IMR-90 (cell line): ENCODE measurements at regions not wholly inside any gene's neighbourhood (a gene's known extent, or its start where the extent isn't known, plus 50 kb on each side); places are given as distances from the start of the nearest gene placed in this dataset.

Source experiments
- ATAC-seq: fragments of 200-7000 bp; cut with Tn5 transposase; 2 replicates; pipeline ENCODE4 v1.9.1; 2020; ENCODE audit warnings: low read depth, mild to moderate bottlenecking, moderate library complexity
- BruUV-seq: library from RNA; stranded (reverse); fragments of 400-500 nt; replicated peaks from 2 replicates; lab custom pipeline; 2021; lab: Mats Ljungman, UMichigan
- CTCF ChIA-PET: fragments of 300-600 bp; formaldehyde crosslinking; extraction: SDS; loops from one replicate; lab custom pipeline; 2021; ENCODE audit warnings: antibody characterized with exemption; lab: Yijun Ruan, JAX
- POLR2A ChIA-PET: fragments of 300-600 bp; sonication (Branson Sonifier 250); formaldehyde crosslinking; loops from one replicate; lab custom pipeline; 2022; ENCODE audit warnings: antibody characterized with exemption; ENCODE audit not compliant: unreplicated experiment; lab: Charles Lee
- DNase-seq: peaks from one replicate; pipeline ENCODE4 v3.0.0; 2013
- H2AFZ ChIP-seq: replicated peaks from 2 replicates; pipeline ENCODE3; 2013; ENCODE audit warnings: low read length, mild to moderate bottlenecking; ENCODE audit not compliant: poor library complexity
- H2AK5ac ChIP-seq: 2 replicates; pipeline ENCODE4 v1.6.1; 2013; ENCODE audit warnings: low read depth, low read length, inconsistent platforms
- H2AK9ac ChIP-seq: replicated peaks from 2 replicates; pipeline ENCODE3; 2013; ENCODE audit warnings: mild to moderate bottlenecking, low read depth, low read length, moderate library complexity; ENCODE audit not compliant: poor library complexity
- H2BK120ac ChIP-seq: 2 replicates; pipeline ENCODE4 v1.6.1; 2013; ENCODE audit warnings: low read depth, low read length, inconsistent platforms
- H2BK15ac ChIP-seq: 3 replicates; pipeline ENCODE4 v1.6.1; 2013; ENCODE audit warnings: low read depth, low read length, inconsistent platforms
- H2BK20ac ChIP-seq: 2 replicates; pipeline ENCODE4 v1.6.1; 2013; ENCODE audit warnings: low read depth, mild to moderate bottlenecking, inconsistent platforms, low read length, moderate library complexity
- H2BK5ac ChIP-seq: 2 replicates; pipeline ENCODE4 v1.6.1; 2013; ENCODE audit warnings: mild to moderate bottlenecking, low read depth, low read length, inconsistent platforms; ENCODE audit not compliant: poor library complexity, severe bottlenecking
- H3K14ac ChIP-seq: replicated peaks from 2 replicates; pipeline ENCODE4 v1.6.1; 2013; ENCODE audit warnings: low read depth, low read length, inconsistent platforms
- H3K18ac ChIP-seq: 2 replicates; pipeline ENCODE4 v1.6.1; 2013; ENCODE audit warnings: low read depth, low read length, control low read depth
- H3K23ac ChIP-seq: 2 replicates; pipeline ENCODE4 v1.6.1; 2013; ENCODE audit warnings: low read depth, low read length, inconsistent platforms
- H3K27ac ChIP-seq: 2 replicates; pipeline ENCODE4 v1.5.1; 2013; ENCODE audit warnings: mild to moderate bottlenecking, control low read depth, low read length; ENCODE audit not compliant: insufficient read depth
- H3K27me3 ChIP-seq: 2 replicates; pipeline ENCODE4 v1.6.1; 2013; ENCODE audit warnings: low read length; ENCODE audit not compliant: control insufficient read depth, insufficient read depth
- H3K36me3 ChIP-seq: 2 replicates; pipeline ENCODE4 v1.6.1; 2013; ENCODE audit warnings: low read length, mixed read lengths; ENCODE audit not compliant: control insufficient read depth, insufficient read depth
- H3K4ac ChIP-seq: 2 replicates; pipeline ENCODE4 v1.6.1; 2013; ENCODE audit warnings: low read depth, low read length, inconsistent platforms
- H3K4me1 ChIP-seq: 2 replicates; pipeline ENCODE4 v1.6.1; 2013; ENCODE audit warnings: low read length, mixed read lengths; ENCODE audit not compliant: control insufficient read depth, insufficient read depth
- H3K4me2 ChIP-seq: 2 replicates; pipeline ENCODE4 v1.6.1; 2013; ENCODE audit warnings: low read depth, mild to moderate bottlenecking, control low read depth, low read length, moderate library complexity
- H3K4me3 ChIP-seq: 2 replicates; pipeline ENCODE4 v1.5.1; 2013; ENCODE audit warnings: low read depth, mild to moderate bottlenecking, control low read depth, low read length, moderate library complexity; ENCODE audit not compliant: insufficient read depth
- H3K56ac ChIP-seq: 2 replicates; pipeline ENCODE4 v1.6.1; 2013; ENCODE audit warnings: low read length, inconsistent platforms; ENCODE audit not compliant: insufficient read depth; ENCODE audit errors: extremely low read depth
- H3K79me1 ChIP-seq, 2 experiments: 2 replicates each; pipeline ENCODE4 v1.6.1; 2013; ENCODE audit warnings: low read length in 2 of 2, inconsistent platforms in 1 of 2, low read depth in 1 of 2
- H3K9ac ChIP-seq: 2 replicates; pipeline ENCODE4 v1.6.1; 2013; ENCODE audit warnings: low read depth, low read length, control low read depth
- H3K9me1 ChIP-seq: 2 replicates; pipeline ENCODE4 v1.6.1; 2013; ENCODE audit warnings: low read length, inconsistent platforms; ENCODE audit not compliant: insufficient read depth
- H3K9me3 ChIP-seq: 2 replicates; pipeline ENCODE4 v1.6.1; 2013; ENCODE audit warnings: low read length; ENCODE audit not compliant: control insufficient read depth, insufficient read depth
- H4K20me1 ChIP-seq: 2 replicates; pipeline ENCODE4 v1.6.1; 2013; ENCODE audit warnings: low read length, inconsistent platforms; ENCODE audit not compliant: insufficient read depth
- H4K5ac ChIP-seq: 2 replicates; pipeline ENCODE4 v1.6.1; 2013; ENCODE audit warnings: mild to moderate bottlenecking, low read depth, low read length, control low read depth
- H4K8ac ChIP-seq, 2 experiments: 2 replicates each; pipeline ENCODE4 v1.6.1; 2013; ENCODE audit warnings: low read depth in 2 of 2, low read length in 2 of 2, control low read depth in 1 of 2, inconsistent platforms in 1 of 2
- H4K91ac ChIP-seq: 2 replicates; pipeline ENCODE4 v1.6.1; 2013; ENCODE audit warnings: low read depth, low read length, inconsistent platforms; ENCODE audit not compliant: insufficient read depth
- WGBS, 2 experiments: methylation state at CpG; one replicate each; pipeline versions ENCODE4 v1.1.5 to v1.1.7; 2013; ENCODE audit warnings: missing lambda C conversion rate in 2 of 2; ENCODE audit not compliant: insufficient read length in 1 of 2; ENCODE audit errors: extremely low coverage in 2 of 2; 5-methylcytosine and 5-hydroxymethylcytosine counted together
- dilution Hi-C: fragments of 300-500 bp; cut with HindIII; formaldehyde crosslinking; loops from one replicate; pipeline ENCODE4 v1.14.3; 2018; ENCODE audit warnings: low sequenced_read_pairs; ENCODE audit not compliant: unreplicated experiment
- in situ Hi-C: fragments of 300-500 bp; cut with MboI; formaldehyde crosslinking; loops from 3 replicates; pipeline ENCODE4 v1.14.3; 2019; ENCODE audit warnings: low sequenced_read_pairs, inconsistent platforms, mixed read lengths
- intact Hi-C: fragments of 100-400 bp; cut with micrococcal nuclease; formaldehyde crosslinking; loops from 2 replicates; pipeline ENCODE4 v1.10.0; 2022
- TF ChIP-seq, protein P1 (sequence below): fragments of 150-350 bp; IDR thresholded peaks from 2 replicates; pipeline ENCODE4 v1.6.1; 2016; ENCODE audit warnings: low read depth, mild to moderate bottlenecking, low read length, moderate library complexity, borderline replicate concordance

GRCh38 chr1:69228501-69228900 is 339.2 kb upstream of the LRRC7 start:
- Histone ChIP-seq H2BK15ac (no peak overlapping the region), H2AK5ac (no peak overlapping the region), H2AFZ (no peak overlapping the region), H4K91ac (no peak overlapping the region), H2AK9ac (no peak overlapping the region), H3K36me3 (no peaks in the 10 kb centered on the region), H3K4me1 (no peaks in the 10 kb centered on the region), H3K14ac (no peak overlapping the region), H3K23ac (no peak overlapping the region), H2BK5ac (no peak overlapping the region), H4K20me1 (no peaks in the 10 kb centered on the region), H3K9me1 (no peaks in the 10 kb centered on the region), H3K4ac (no peak overlapping the region), H3K27me3 (no peaks in the 10 kb centered on the region), H3K27ac (no peak overlapping the region), H3K9ac (no peak overlapping the region), H4K5ac (no peak overlapping the region), H3K4me2 (no peak overlapping the region), H3K79me1 (no peaks in the 10 kb centered on the region), H4K8ac (no peak overlapping the region), H3K18ac (no peak overlapping the region), H2BK20ac (no peak overlapping the region), H3K56ac (no peak overlapping the region), H3K4me3 (no peak overlapping the region), H3K9me3 (no peaks in the 10 kb centered on the region), H2BK120ac (no peak overlapping the region)
- dilution Hi-C loops: no loop called here
- no peak for ATAC-seq
- no peak for DNase-seq
- POLR2A ChIA-PET: no interaction called here
- intact Hi-C loops: no loop called here
- WGBS, 2 experiments: no CpG with 5 or more reads among the region's 1 CpG
- no TSS peak for BruUV-seq
- in situ Hi-C loops: no loop called here
- TF ChIP-seq, protein P1, sequence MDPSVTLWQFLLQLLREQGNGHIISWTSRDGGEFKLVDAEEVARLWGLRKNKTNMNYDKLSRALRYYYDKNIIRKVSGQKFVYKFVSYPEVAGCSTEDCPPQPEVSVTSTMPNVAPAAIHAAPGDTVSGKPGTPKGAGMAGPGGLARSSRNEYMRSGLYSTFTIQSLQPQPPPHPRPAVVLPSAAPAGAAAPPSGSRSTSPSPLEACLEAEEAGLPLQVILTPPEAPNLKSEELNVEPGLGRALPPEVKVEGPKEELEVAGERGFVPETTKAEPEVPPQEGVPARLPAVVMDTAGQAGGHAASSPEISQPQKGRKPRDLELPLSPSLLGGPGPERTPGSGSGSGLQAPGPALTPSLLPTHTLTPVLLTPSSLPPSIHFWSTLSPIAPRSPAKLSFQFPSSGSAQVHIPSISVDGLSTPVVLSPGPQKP: no peak
- CTCF ChIA-PET: no interaction called here
